GM13976 (cell line): ENCODE measurements at regions not wholly inside any gene's neighbourhood (a gene's known extent, or its start where the extent isn't known, plus 50 kb on each side); places are given as distances from the start of the nearest gene placed in this dataset.
"Not testable (repeated sequence)": the region's sequence is repeated elsewhere in the genome, so short reads cannot be mapped to it uniquely, and the experiment has no call there.

Experiments used
- DNase-seq: peaks from one replicate; pipeline ENCODE4 v3.0.0; 2012; ENCODE audit warnings: low spot score
- CTCF ChIP-seq: IDR thresholded peaks from 2 replicates; pipeline ENCODE4 v1.5.1; 2012; ENCODE audit warnings: borderline replicate concordance, mild to moderate bottlenecking; ENCODE audit not compliant: insufficient read depth; ENCODE audit errors: extremely low read depth, missing control alignments, control extremely low read depth
- in situ Hi-C: fragments of 300-500 bp; cut with MboI; formaldehyde crosslinking; loops from one replicate; pipeline ENCODE4 v1.12.0; 2022; ENCODE audit warnings: low sequenced_read_pairs, mixed read lengths, inconsistent platforms; ENCODE audit not compliant: unreplicated experiment

GRCh38 chr7:83836028-83836427 lies 187.1 kb upstream of the SEMA3E start:
- DNase-seq = no peak
- in situ Hi-C loops = no loop called here
- TF ChIP-seq CTCF = no peak

GRCh38 chr7:83835424-83835823 lies 186.5 kb upstream of the SEMA3E start:
- no peak for TF ChIP-seq CTCF
- in situ Hi-C loops = no loop called here
- no peak for DNase-seq

- DNase-seq, in situ Hi-C loops: not testable (repeated sequence)
These were observed 184.8 kb upstream of the SEMA3E start for GRCh38 chr7:83833721-83834120.

- TF ChIP-seq CTCF = no peak
- in situ Hi-C loops = no loop called here
- no peak for DNase-seq
These were observed 183.1 kb upstream of the SEMA3E start for GRCh38 chr7:83832009-83832408.

- DNase-seq = no peak
- no peak for TF ChIP-seq CTCF
- in situ Hi-C loops = no loop called here
These were observed 178.1 kb upstream of the SEMA3E start for GRCh38 chr7:83827036-83827435.

GRCh38 chr7:83824214-83824613 lies 175.3 kb upstream of the SEMA3E start:
- TF ChIP-seq CTCF = no peak
- DNase-seq = no peak
- in situ Hi-C loops = no loop called here

GRCh38 chr7:83821866-83822265 lies 172.9 kb upstream of the SEMA3E start:
- in situ Hi-C loops = no loop called here
- DNase-seq = no peak
- no peak for TF ChIP-seq CTCF
